AML-193 (cell line): ENCODE measurements at regions not wholly inside any gene's neighbourhood (a gene's known extent, or its start where the extent isn't known, plus 50 kb on each side); places are given as distances from the start of the nearest gene placed in this dataset.
A peak's percentile ranks its signal among the peaks of the same experiment; 100 is the strongest.

ENCODE experiments used
- DNase-seq, 2 experiments: peaks; one replicate each; lab custom pipeline; 2025; lab: John Stamatoyannopoulos, UW

- DNase-seq: peak; percentile 94
Observed at GRCh38 chr14:75333606-75334548, 55.2 kb downstream of the FOS start.

GRCh38 chr14:75334549-75335051, 56.0 kb downstream of the FOS start:
- peak in 1 of 2 experiments; percentile 25 for DNase-seq

GRCh38 chr14:75335571-75335970, 56.9 kb downstream of the FOS start:
- DNase-seq: no peak

- DNase-seq: no peak
Observed at GRCh38 chr14:75338398-75338797, 59.8 kb downstream of the FOS start.

GRCh38 chr14:75339059-75339458, 60.4 kb downstream of the FOS start:
- DNase-seq: no peak

- DNase-seq: peak; percentile 53 to 65
Observed at GRCh38 chr14:75340921-75341320, 62.3 kb downstream of the FOS start.

- peak; percentile 80 to 90 for DNase-seq
Observed at GRCh38 chr14:75341620-75342019, 63.0 kb downstream of the FOS start.

- DNase-seq: peak in 1 of 2 experiments; percentile 46
Observed at GRCh38 chr14:75342762-75343599, 64.4 kb downstream of the FOS start.

- no peak for DNase-seq
Observed at GRCh38 chr14:75343911-75344310, 65.3 kb downstream of the FOS start.

- DNase-seq: no peak
Observed at GRCh38 chr14:75344411-75344810, 65.8 kb downstream of the FOS start.

GRCh38 chr14:75350505-75351060, 72.0 kb downstream of the FOS start:
- no peak for DNase-seq

GRCh38 chr14:75359098-75359497, 68.7 kb upstream of the JDP2 start:
- DNase-seq: no peak

- no peak for DNase-seq
Observed at GRCh38 chr14:75361041-75361440, 66.8 kb upstream of the JDP2 start.

GRCh38 chr14:75361751-75362433, 65.9 kb upstream of the JDP2 start:
- no peak for DNase-seq

GRCh38 chr14:75363130-75363529, 64.7 kb upstream of the JDP2 start:
- no peak for DNase-seq

- no peak for DNase-seq
Observed at GRCh38 chr14:75363570-75364227, 64.1 kb upstream of the JDP2 start.

GRCh38 chr14:75365116-75365515, 62.7 kb upstream of the JDP2 start:
- no peak for DNase-seq

GRCh38 chr14:75366963-75367362, 60.9 kb upstream of the JDP2 start:
- DNase-seq: no peak

GRCh38 chr14:75368333-75368732, 59.5 kb upstream of the JDP2 start:
- no peak for DNase-seq

- no peak for DNase-seq
Observed at GRCh38 chr14:75369506-75369905, 58.3 kb upstream of the JDP2 start.
